ENCODE measurements at regions not wholly inside any gene's neighbourhood (a gene's known extent, or its start where the extent isn't known, plus 50 kb on each side); places are given as distances from the start of the nearest gene placed in this dataset.

DNA sequence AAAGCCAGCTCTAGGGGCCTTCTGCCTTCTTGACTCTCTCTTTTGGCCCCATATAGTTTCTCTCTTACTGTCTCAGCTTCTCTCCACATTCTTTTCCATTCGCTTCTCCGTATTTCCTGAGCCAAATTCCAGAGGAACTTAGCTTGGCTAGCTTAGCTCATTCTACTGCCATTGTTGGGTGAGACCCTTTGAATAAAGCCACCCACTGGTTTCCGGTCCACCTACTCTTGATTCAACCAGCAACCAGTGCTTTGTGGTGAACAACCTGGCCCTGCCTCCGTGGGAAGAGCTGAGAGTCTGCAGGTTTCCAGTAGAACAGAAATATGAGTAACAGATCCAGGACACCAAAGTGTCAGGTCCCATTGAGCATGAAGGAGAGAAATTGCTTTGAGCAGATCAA lies 81.3 kb upstream of the ARHGAP20 start:
- TF ChIP-seq, protein P1, sequence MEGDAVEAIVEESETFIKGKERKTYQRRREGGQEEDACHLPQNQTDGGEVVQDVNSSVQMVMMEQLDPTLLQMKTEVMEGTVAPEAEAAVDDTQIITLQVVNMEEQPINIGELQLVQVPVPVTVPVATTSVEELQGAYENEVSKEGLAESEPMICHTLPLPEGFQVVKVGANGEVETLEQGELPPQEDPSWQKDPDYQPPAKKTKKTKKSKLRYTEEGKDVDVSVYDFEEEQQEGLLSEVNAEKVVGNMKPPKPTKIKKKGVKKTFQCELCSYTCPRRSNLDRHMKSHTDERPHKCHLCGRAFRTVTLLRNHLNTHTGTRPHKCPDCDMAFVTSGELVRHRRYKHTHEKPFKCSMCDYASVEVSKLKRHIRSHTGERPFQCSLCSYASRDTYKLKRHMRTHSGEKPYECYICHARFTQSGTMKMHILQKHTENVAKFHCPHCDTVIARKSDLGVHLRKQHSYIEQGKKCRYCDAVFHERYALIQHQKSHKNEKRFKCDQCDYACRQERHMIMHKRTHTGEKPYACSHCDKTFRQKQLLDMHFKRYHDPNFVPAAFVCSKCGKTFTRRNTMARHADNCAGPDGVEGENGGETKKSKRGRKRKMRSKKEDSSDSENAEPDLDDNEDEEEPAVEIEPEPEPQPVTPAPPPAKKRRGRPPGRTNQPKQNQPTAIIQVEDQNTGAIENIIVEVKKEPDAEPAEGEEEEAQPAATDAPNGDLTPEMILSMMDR (IDR thresholded peaks at IDR 0.05) = no peak
- no peak for TF ChIP-seq POLR2A (IDR thresholded peaks at IDR 0.05)

Data from lower leg skin (tissue), 3 donors.